NK-92 treated with Interleukin-12 subunit alpha and Interleukin-12 subunit beta, amount 100 ng/mL, for 24 hours (cell line): ENCODE measurements at regions not wholly inside any gene's neighbourhood (a gene's known extent, or its start where the extent isn't known, plus 50 kb on each side); places are given as distances from the start of the nearest gene placed in this dataset.
"Not testable (repeated sequence)": the region's sequence is repeated elsewhere in the genome, so short reads cannot be mapped to it uniquely, and the experiment has no call there.

Experiments used
- DNase-seq: peaks from one replicate; lab custom pipeline; 2025; lab: John Stamatoyannopoulos, UW

DNA sequence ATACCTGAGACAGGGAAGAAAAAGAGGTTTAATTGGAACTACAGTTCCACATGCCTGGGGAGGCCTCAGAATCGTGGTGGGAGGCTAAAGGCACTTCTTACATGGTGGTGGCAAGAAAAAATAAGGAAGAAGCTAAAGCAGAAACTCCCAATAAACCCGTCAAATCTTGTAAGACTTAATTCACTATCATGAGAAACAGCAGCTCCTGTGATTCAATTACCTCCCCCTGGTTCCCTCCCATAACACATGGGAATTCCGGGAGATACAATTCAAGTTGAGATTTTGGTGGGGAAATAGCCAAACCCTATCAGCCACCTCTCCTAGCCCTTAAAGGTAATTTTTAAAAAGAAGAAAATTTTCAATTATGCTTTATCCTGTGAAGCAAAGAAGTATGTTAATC, 728.8 kb downstream of the RNF144A start:
- no peak for DNase-seq

- no peak for DNase-seq
Measured at GRCh38 chr2:7646661-7647060, 729.4 kb downstream of the RNF144A start.

DNA sequence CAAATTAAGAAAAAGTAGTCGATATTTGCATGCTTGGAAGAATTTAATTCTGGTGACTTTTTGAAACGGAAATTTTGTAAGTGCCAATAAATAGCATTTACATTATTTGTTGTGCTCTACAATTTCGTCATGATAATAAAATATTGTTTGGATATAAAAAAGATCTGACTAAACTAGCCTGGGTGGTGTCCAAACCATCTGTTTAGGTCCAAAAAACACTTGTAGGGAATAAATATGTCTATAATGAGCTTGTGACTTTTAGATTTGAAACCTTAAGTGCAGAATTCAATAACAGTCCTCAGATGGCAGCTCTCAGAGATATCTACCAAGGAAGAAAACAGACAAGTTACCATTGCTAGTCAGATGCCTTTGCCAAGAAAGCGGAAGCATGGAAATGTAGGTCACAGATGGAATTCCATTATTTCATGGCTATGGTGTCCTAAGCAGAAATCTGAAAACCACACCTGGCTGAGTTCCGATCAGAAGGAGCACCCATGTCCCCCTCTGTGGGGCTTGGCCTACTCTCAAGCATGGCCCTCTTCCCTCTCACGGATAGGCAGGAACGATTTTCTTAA, 731.1 kb downstream of the RNF144A start:
- DNase-seq: no peak

DNA sequence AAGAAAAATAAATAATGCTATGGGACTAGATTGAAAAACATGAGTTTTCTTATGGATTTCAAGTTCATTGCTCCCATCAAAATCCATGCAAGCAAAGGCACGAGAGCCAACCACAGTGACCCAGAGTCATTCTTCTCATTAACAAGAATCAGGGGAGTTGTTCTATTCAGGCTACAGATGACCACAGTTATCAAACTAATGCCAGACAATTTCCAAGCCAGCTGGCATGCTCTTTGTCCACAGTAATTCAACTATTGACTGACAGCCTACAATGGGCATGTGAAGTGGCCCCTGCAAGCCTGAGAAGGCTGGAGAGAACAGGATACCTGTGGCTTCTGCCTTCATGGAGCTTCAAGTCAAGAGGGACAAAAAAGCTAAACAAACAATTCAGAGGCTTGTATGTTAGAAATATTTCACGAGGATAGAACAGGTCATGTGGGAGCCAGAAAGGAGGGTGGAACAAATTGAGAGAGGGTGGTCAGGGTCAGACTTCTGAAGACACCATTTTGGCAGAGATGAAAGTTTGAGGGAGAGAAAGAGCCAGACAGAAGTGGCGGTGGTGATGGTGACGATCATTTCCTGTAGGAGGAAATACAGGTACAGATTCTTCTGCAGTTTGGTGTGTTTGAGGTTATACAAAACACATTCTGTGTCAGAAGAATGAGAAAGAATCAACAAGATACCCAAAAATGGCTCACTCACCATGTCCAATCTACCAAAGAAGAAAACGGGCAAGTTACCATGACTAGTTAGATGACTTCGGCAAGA, 732.4 kb downstream of the RNF144A start:
- no peak for DNase-seq

- no peak for DNase-seq
Measured at GRCh38 chr2:7653617-7654016, 736.4 kb downstream of the RNF144A start.

DNA sequence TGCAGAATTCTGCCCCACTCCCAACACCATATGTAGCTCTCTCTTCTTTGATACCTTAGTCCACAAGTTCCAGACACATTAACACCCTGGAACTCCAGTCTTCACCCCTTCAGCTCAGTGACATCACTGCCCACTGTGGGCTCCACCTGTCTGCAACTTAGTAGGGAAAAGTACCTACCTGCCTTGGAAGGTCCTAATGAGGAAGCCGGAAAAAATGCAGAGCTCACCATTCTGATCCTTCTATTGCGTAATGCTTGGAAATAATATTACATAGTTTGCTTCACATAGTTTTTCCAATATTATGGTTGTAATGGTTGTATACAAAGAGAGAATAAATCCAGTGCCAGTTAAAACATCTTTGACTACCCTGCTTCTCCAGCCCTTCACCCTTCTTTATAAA, 738.4 kb downstream of the RNF144A start:
- DNase-seq: no peak

GRCh38 chr2:7657526-7657925, 740.3 kb downstream of the RNF144A start:
- not testable (repeated sequence) for DNase-seq

DNA sequence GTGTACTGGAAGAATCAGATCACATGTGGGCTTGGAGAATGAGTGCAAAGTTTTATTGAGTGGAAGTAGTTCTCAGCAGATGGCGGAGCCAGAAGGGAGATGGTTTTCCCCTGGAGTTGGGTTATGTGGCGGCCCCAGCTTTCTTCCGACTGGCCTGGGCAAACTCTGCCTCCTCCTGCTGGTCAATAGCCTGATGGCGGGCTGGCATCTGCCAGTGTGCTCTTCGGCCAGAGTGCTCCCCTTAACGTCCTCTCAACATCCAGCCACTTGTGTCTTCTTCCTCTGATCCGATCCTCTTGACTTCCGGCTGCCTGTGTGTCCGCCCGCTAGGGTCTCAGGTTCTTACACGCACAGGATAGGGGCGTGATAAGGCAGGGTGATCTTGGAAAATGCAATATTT, 741.3 kb downstream of the RNF144A start:
- DNase-seq: no peak

- DNase-seq: no peak
Measured at GRCh38 chr2:7660816-7661215, 743.6 kb downstream of the RNF144A start.

GRCh38 chr2:7661502-7661901, 744.3 kb downstream of the RNF144A start:
- no peak for DNase-seq

DNA sequence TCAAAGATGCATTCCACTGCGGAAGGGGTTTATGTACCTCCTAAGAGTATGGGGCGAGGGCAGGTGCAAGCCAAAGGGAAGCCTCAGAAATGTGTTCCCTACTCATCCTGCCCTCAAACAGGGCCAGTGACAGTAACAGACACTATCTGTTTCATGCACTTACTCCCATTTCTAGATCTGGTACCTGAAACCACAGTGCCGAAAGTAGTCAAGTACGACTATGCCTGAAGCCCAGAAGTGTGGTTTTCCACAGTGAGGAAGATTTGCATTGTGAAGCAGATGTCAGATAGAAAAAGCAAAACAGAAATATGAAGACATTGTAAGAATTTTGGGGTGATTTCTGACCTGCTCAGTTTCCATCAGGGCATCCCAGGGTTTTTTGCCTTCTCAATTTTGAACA, 748.7 kb downstream of the RNF144A start:
- DNase-seq: no peak

- no peak for DNase-seq
Measured at GRCh38 chr2:7666596-7667259, 749.5 kb downstream of the RNF144A start.

- no peak for DNase-seq
Measured at GRCh38 chr2:7667260-7667757, 750.1 kb downstream of the RNF144A start.

GRCh38 chr2:7670905-7671641, 753.9 kb downstream of the RNF144A start:
- no peak for DNase-seq

GRCh38 chr2:7672027-7672684, 754.9 kb downstream of the RNF144A start:
- DNase-seq: peak; percentile 8

DNA sequence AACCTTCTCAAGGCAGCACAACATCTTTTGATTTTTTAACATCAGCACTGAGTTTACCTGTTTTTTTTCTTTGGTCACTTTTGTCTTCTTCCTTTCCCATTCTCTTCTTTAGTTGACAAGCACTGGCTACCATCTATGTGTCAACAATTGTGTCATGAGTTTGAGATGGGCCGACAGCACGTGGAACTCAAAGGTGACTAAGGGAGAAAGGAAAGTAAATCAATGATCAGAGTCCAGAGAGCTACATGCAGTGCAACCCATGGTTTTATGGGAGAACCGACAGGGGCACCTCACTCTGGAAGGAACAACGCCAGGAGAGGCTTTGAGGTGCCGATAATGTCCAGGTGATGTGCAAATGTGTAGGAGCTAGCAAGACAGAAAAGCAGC, 755.5 kb downstream of the RNF144A start:
- DNase-seq: no peak

- no peak for DNase-seq
Measured at GRCh38 chr2:7673101-7673500, 755.9 kb downstream of the RNF144A start.

- no peak for DNase-seq
Measured at GRCh38 chr2:7673853-7674252, 756.6 kb downstream of the RNF144A start.

- DNase-seq: no peak
Measured at GRCh38 chr2:7674606-7675005, 757.4 kb downstream of the RNF144A start.

- DNase-seq: no peak
Measured at GRCh38 chr2:7676714-7677113, 759.5 kb downstream of the RNF144A start.

- DNase-seq: no peak
Measured at GRCh38 chr2:7681881-7682461, 764.8 kb downstream of the RNF144A start.

- no peak for DNase-seq
Measured at GRCh38 chr2:7683196-7683595, 766.0 kb downstream of the RNF144A start.
